Neuron (in vitro differentiated cells): ENCODE measurements at regions not wholly inside any gene's neighbourhood (a gene's known extent, or its start where the extent isn't known, plus 50 kb on each side); places are given as distances from the start of the nearest gene placed in this dataset.
"Not testable (repeated sequence)": the region's sequence is repeated elsewhere in the genome, so short reads cannot be mapped to it uniquely, and the experiment has no call there.

ENCODE experiments used
- H2AFZ ChIP-seq: one replicate; pipeline ENCODE4 v1.6.1; 2013; ENCODE audit warnings: low read depth, mild to moderate bottlenecking, inconsistent platforms, low read length, moderate library complexity
- H3K27me3 ChIP-seq: one replicate; pipeline ENCODE4 v1.6.1; 2013; ENCODE audit warnings: low read length; ENCODE audit not compliant: insufficient read depth
- H3K36me3 ChIP-seq: one replicate; pipeline ENCODE4 v1.6.1; 2013; ENCODE audit warnings: low read length; ENCODE audit not compliant: insufficient read depth
- H3K4me1 ChIP-seq: one replicate; pipeline ENCODE4 v1.6.1; 2013; ENCODE audit warnings: low read length; ENCODE audit not compliant: insufficient read depth
- H3K4me3 ChIP-seq: 2 replicates; pipeline ENCODE4 v1.5.1; 2013; ENCODE audit warnings: mild to moderate bottlenecking, low read length, moderate library complexity
- H3K9me3 ChIP-seq: one replicate; pipeline ENCODE4 v1.6.1; 2013; ENCODE audit warnings: low read length

GRCh38 chr4:66034262-66034661 lies 364.0 kb upstream of the EPHA5 start:
- no peaks in the 10 kb centered on the region for H3K27me3 ChIP-seq
- no peaks in the 10 kb centered on the region for H3K36me3 ChIP-seq
- no peak overlapping the region for H2AFZ ChIP-seq
- no peaks in the 10 kb centered on the region for H3K4me1 ChIP-seq
- no peaks in the 10 kb centered on the region for H3K9me3 ChIP-seq
- H3K4me3 ChIP-seq, result no peak overlapping the region

GRCh38 chr4:66032571-66032970 lies 362.3 kb upstream of the EPHA5 start:
- H3K4me3 ChIP-seq, result no peak overlapping the region
- no peaks in the 10 kb centered on the region for H3K36me3 ChIP-seq
- no peaks in the 10 kb centered on the region for H3K4me1 ChIP-seq
- no peaks in the 10 kb centered on the region for H3K9me3 ChIP-seq
- H2AFZ ChIP-seq, result no peak overlapping the region
- no peaks in the 10 kb centered on the region for H3K27me3 ChIP-seq

GRCh38 chr4:66028668-66029067 lies 358.4 kb upstream of the EPHA5 start:
- no peaks in the 10 kb centered on the region for H3K36me3 ChIP-seq
- H3K4me3 ChIP-seq, result no peak overlapping the region
- H3K9me3 ChIP-seq, result no peaks in the 10 kb centered on the region
- H3K27me3 ChIP-seq, result no peaks in the 10 kb centered on the region
- no peak overlapping the region for H2AFZ ChIP-seq
- H3K4me1 ChIP-seq, result no peaks in the 10 kb centered on the region

- no peaks in the 10 kb centered on the region for H3K4me1 ChIP-seq
- H3K36me3 ChIP-seq, result no peaks in the 10 kb centered on the region
- no peak overlapping the region for H3K4me3 ChIP-seq
- H2AFZ ChIP-seq, result no peak overlapping the region
- no peaks in the 10 kb centered on the region for H3K27me3 ChIP-seq
- H3K9me3 ChIP-seq, result no peaks in the 10 kb centered on the region
Measured at GRCh38 chr4:66023061-66023460, 352.8 kb upstream of the EPHA5 start.

GRCh38 chr4:66017671-66018070 lies 347.4 kb upstream of the EPHA5 start:
- Histone ChIP-seq H3K9me3 (no peaks in the 10 kb centered on the region), H3K4me1 (no peaks in the 10 kb centered on the region), H2AFZ (no peak overlapping the region), H3K4me3 (no peak overlapping the region), H3K36me3 (no peaks in the 10 kb centered on the region), H3K27me3 (no peaks in the 10 kb centered on the region)

DNA sequence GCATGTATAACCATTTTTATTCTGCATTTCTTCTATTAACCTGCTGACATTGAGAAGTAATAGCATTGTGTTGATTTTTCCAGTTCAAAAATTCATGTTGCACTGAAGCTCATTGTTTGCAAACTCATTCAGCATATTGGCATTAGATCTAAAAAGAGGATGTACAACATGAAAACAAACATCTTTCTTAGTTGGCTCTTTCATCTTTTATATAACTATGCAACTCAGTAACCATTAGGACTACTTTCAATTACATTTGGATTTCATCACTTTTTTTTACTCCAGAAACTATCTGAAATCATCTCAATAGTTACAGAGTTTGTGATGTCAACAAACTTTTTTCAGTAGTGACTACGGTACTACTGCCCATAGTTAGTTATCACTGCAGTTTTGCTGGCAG lies 346.0 kb upstream of the EPHA5 start:
- Histone ChIP-seq H3K4me1 (no peaks in the 10 kb centered on the region), H2AFZ (no peak overlapping the region), H3K27me3 (no peaks in the 10 kb centered on the region), H3K9me3 (no peaks in the 10 kb centered on the region), H3K36me3 (no peaks in the 10 kb centered on the region), H3K4me3 (no peak overlapping the region)

DNA sequence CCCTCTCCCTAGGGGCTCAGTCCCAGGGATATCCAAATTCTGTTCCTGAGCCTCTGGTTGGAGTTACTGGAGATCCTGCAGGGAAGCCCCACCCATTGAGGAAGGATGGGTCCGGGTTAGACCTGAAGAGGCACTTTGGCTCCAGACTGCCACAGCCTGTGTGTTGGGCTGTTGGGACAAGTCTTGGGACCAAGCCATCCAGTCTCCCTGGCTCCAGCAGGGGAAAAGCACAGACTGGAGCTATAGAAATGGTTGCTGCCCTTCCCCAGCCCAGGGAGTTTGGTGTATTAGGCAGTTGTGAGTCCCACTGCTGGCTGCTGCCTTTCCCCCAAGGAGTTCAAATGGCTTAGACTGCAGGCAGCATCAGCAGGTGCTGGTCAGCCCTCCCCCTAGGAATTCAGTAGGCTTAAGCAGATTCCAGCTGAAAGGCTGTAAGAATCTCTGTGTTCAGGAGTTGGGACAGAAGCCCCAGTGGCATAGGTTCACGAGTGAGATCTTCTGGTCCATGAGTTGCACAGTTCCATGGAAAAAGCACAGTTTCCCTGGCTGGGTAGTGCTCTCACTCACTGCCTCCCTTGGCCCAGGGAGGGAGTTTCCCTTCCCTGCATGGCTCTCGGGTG lies 344.0 kb upstream of the EPHA5 start:
- Histone ChIP-seq H3K4me1 (no peaks in the 10 kb centered on the region), H3K27me3 (no peaks in the 10 kb centered on the region), H3K9me3 (no peaks in the 10 kb centered on the region), H3K36me3 (no peaks in the 10 kb centered on the region), H3K4me3 (no peak overlapping the region), H2AFZ (no peak overlapping the region)

- Histone ChIP-seq H2AFZ (no peak overlapping the region), H3K9me3 (no peaks in the 10 kb centered on the region), H3K36me3 (no peaks in the 10 kb centered on the region), H3K4me3 (no peak overlapping the region), H3K4me1 (no peaks in the 10 kb centered on the region), H3K27me3 (no peaks in the 10 kb centered on the region)
Measured at GRCh38 chr4:66000510-66001117, 330.3 kb upstream of the EPHA5 start.

DNA sequence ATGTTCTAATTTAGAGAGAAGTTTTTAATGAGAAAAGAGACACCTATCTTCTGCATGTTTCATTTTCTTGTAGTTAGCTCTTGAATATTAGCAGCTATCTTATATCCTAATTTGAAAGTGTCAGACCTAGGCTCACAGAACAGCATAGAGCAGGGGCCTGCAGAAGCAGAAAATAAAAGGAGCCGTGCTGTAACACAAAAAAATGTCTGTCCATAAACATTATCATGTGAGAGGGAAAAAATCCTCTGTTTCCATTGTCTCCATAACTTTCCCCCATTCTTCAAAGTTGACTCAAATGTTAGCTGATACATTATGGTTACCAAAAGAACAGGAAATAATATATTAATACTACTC lies 329.2 kb upstream of the EPHA5 start:
- peak overlapping the region; percentile 29 for H3K4me3 ChIP-seq
- no peaks in the 10 kb centered on the region for H3K36me3 ChIP-seq
- H3K27me3 ChIP-seq, result no peaks in the 10 kb centered on the region
- H3K9me3 ChIP-seq, result no peaks in the 10 kb centered on the region
- H2AFZ ChIP-seq, result peak overlapping the region; percentile 14
- no peaks in the 10 kb centered on the region for H3K4me1 ChIP-seq

GRCh38 chr4:65998807-65999517 lies 328.7 kb upstream of the EPHA5 start:
- not testable (repeated sequence) for H3K9me3 ChIP-seq, H3K36me3 ChIP-seq, H3K4me1 ChIP-seq, H3K27me3 ChIP-seq
- Histone ChIP-seq H2AFZ (peak overlapping the region; percentile 14), H3K4me3 (peak overlapping the region; percentile 29)

DNA sequence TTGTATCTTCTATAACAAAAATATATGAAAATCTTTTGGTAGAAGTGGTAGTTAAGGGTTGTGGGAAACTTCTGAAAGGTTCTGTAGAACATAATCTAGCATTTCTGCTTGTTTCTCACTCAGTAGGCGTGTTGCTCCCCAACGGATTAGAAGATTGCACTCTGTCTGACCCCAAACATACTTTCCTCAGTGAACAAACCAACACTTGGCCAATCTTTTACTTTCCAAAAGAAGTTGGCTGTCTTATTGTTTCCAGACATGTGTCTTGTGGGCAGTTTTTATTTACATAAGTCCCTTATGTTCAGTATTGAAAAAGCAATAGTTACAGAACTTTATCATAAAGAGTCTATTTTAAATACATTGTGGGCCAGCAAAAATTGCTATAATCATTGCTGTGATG lies 312.8 kb upstream of the EPHA5 start:
- Histone ChIP-seq H3K4me1 (no peaks in the 10 kb centered on the region), H2AFZ (no peak overlapping the region), H3K9me3 (no peaks in the 10 kb centered on the region), H3K4me3 (no peak overlapping the region), H3K36me3 (no peaks in the 10 kb centered on the region), H3K27me3 (no peaks in the 10 kb centered on the region)

DNA sequence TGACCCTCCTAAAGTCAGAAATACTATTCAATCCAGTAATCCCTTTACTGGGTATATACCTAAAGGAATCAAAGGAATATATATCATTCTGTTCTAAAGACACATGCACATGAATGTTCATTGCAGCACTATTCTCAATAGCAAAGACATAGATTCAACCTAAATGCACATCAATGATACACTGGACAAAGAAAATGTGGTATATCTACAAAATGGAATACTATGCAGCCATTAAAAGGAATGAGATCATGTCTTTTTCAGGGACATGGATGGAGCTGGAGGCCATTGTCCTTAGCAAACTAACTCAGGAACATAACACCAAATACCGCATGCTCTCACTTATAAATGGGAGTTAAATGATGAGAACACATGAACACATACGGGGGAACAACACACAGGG lies 306.0 kb upstream of the EPHA5 start:
- Histone ChIP-seq H3K9me3 (peaks cover 3% of the 10 kb centered on the region), H3K4me3 (no peak overlapping the region), H3K4me1 (peaks cover 4% of the 10 kb centered on the region), H2AFZ (no peak overlapping the region), H3K36me3 (no peaks in the 10 kb centered on the region), H3K27me3 (no peaks in the 10 kb centered on the region)

- Histone ChIP-seq H3K27me3 (no peaks in the 10 kb centered on the region), H3K4me3 (no peak overlapping the region), H3K4me1 (peaks cover 11% of the 10 kb centered on the region), H3K36me3 (no peaks in the 10 kb centered on the region), H2AFZ (no peak overlapping the region), H3K9me3 (peaks cover 3% of the 10 kb centered on the region)
Measured at GRCh38 chr4:65973186-65973585, 302.9 kb upstream of the EPHA5 start.
